Cerebellar nuclear complex (tissue), 1 donor: ENCODE measurements at regions not wholly inside any gene's neighbourhood (a gene's known extent, or its start where the extent isn't known, plus 50 kb on each side); places are given as distances from the start of the nearest gene placed in this dataset.
"Not testable (repeated sequence)": the region's sequence is repeated elsewhere in the genome, so short reads cannot be mapped to it uniquely, and the experiment has no call there.

Experiments
- DNase-seq, 2 experiments: peaks; one replicate each; lab custom pipeline; 2025; lab: John Stamatoyannopoulos, UW

DNA sequence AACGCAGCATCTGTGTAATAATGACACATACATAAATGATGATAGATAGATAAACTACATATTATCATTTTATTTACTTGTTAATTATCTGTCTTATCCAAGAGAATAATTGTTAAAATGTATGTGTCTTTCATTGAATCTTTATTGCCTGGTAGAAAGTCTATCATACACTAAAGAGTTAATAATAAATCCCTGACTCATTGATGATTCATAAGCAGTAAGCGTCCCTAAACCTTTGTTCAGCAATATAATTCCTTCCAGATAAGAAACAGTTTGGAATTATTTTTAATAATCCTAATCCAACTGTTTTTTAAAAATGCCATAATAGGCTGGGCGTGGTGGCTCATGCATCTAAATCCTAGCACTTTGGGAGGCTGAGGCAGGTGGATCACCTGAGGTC is 655.6 kb upstream of the CNTN5 start:
- DNase-seq = no peak

DNA sequence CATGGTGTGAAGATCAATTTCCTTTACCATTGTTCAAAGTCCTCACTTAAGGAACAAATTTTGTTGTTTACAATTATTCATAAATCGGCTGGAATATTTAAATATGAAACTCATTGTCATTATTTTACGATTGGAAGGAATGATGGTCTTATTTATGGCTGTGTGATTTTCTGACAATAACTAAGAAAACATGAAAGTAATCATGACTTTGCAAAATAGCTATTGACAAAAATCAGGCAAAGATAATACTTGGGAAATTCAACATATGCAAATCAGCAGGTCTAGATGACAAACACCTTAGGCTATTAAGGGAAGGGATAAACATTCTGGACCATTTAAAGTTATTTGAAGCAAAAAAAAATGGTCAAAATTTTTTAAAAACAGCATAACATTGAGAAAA is 654.8 kb upstream of the CNTN5 start:
- no peak for DNase-seq

DNA sequence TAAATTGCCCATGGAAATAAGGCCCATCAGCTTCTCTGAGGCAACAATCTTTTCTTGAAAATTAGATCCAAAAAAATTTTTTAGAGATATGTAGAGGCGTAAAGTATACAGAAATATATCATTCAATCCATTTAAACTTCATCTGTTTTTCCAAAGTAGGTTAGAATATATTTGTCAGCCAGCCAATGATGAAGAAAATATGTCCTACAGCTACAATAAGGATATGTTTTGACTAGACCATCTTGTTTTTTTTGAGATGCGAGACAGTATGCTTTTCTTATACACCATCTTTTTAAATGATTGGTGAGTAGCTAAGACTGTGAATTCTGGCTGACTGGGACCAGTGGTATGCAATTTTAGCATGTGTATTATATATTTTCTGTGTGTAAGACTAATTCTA is 630.4 kb upstream of the CNTN5 start:
- no peak for DNase-seq

DNA sequence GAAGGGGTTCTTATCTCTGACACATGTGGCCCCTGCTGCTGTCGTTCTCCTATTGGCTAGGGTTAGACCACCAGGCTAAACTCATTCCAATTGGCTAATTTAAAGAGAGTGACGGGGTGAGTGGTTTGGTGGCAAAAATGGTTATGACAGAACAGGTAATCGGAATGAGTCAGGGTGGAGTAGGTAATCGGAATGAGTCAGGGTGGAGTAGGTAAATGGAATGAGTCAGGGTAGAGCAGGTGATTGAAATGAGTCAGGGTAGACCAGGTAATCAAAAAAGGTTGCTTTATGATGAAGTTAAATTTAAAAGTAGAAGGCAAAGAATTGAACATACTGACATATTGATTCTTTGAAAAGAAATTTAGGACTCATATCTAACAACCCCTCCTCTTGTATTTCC is 626.2 kb upstream of the CNTN5 start:
- DNase-seq = not testable (repeated sequence)

DNA sequence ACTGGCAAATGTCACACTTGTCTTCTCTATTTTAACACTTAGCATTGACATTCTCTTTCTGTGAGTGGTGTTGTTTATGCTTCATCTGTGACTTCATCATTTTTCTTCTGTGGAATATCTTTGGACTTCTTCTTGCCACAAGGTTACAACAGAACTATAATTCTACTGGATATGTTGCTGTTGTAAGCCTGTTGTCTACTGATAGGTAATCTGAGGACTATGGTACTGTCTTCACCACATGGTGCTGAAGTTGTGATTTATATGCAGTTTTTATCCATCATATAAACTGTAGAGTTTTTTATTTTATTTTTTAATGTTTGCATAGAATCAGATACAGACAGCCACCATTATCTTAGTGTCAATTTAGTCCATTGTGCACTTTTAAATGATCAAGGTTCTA is 622.2 kb upstream of the CNTN5 start:
- no peak for DNase-seq

DNA sequence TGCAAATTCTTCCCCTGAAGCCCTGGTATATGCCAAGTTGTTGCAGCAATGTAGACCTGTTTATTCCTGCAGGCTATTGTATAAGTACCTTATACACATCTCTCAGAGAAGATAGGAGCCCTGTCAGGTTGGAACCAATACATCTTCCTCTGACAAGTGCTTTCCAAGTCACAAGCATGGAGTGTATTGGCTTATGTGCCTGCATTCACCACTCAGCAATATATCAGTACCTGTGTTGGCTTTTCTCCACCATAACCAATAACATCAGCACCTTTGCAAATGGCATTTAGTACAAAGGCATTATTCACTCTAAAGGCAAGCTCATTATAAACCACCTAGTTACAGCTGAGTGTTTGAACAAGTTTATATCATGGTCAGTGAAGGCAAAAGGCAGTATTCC is 611.7 kb upstream of the CNTN5 start:
- DNase-seq = no peak

DNA sequence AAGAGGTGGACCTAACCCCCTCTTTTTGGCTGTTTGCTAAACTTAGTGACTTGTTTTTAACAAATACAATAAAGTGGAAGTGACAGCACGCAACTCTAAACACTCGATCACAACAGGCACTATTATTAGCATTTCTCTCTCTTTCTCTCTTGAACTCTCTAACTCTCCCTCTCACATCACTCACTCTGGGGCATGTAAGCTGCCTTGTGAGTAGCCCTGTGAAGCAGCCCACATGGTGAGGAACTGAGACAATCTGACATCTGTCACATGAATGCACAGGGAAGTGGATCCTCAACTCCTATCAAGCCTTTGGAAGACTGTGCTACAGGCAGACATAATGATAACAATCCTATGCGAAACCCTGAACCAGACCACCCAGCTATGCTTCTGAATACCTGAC is 609.0 kb upstream of the CNTN5 start:
- no peak for DNase-seq

DNA sequence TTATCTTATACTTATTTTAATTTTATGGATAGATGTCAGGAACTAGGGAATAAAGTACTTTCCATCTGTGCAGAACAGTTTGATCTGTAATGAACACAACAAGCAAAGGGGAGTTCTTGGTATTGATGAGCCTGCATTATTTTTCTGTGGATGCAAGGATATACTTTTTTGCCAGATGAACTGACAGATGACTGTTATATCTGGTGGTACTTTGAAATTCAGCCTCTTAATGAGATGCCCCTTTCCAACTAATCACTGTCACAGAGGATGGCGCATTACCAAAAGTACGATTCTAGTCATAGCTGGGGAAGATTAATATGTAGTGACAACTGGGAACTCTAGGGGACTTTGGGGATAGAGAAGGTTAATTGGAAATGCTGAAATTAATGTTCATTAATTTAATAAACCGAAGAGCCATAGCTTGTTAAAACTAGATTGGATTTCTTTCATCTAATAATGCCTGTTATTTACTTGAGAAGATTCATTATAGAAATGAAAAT is 603.4 kb upstream of the CNTN5 start:
- no peak for DNase-seq

DNA sequence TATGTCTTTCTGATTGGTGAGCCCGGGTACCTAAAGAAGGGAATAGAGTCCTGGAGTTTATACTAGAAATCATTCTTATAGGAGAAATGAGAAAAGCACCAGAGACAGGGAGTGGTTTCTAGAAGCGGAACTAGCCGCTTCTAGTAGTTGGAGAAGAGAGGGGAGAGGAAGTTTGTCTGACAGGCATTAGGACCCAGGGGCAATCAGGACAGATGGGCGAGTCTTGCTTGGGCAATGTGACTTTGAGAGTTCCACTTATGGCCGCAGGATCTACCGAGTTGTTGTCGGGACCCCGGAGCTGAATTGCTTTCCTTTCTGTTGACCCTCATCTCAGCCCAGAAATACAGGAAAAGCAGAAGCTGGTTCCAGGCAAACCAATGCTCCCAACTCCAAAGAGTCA is 596.8 kb upstream of the CNTN5 start:
- DNase-seq = no peak

DNA sequence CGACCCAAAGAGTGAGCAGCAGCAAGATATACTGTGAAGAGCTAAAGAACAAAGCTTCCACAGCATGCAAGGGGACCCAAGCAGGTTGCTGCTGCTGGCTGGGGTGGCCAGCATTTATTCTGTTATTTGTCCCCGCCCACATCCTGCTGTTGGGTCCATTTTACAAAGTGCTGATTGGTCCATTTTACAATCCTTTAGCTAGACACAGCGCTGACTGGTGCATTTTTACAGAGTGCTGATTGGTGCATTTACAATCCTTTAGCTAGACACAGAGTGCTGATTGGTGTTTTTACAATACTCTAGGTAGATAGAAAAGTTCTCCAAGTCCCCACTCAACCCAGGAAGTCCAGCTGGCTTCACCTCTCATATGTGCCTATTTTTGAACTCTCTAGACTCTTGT is 596.0 kb upstream of the CNTN5 start:
- DNase-seq = not testable (repeated sequence)

DNA sequence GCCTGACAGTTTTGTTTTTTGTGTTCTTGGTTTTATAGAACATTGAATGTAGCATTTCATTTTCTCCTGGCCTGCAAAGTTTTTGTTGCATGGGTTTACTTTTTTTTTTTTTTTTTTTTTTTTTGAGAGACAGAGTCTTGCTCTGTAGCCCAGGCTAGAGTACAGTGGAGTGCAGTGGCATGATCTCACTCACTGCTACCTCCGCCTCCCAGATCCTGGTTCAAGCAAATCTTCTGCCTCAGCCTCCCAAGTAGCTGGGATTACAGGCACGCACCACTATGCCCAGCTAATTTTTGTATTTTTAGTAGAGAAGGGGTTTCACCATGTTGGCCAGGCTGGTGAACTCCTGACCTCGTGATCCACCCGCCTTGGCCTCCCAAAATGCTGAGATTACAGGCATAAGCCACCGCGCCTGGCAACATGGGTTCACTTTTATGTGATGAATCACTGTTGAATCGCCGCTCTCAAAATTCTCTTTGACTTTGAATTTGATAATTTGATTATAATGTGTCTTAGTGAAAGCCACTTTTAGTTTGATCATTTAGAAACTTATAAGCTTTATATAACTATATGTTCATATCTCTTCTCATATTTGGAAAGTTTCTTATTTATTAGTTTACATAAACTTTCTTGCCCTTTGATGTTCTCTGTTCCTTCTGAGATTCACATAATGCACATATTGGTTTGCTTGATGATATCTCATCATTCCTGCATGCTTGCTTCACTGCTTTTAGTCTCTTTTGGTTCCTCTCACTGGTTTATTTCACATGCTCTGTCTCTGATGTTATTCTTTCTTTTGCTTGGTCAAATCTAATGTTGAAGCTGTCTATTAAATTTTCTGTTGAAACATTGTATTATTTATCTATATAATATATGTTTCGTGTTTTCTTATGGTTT is 589.0 kb upstream of the CNTN5 start:
- DNase-seq = no peak

DNA sequence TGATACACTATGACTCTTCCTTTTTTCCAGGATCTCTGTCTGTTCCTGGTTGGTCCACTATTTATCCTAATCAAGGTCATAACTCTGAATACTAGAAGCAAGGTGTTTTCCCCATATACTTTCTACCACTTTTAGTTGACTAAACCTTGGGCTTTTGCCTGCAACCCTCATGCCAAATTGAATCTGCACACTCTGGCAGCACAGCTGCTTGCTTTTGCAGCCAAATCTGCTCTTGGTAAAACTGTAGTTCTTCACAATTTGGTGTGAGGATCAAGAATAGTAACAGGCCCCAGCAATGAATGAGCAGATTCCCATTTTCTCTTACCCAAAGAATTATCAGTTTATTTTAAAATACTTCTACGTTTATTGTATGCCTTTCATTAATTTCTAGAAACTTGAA is 586.5 kb upstream of the CNTN5 start:
- DNase-seq = no peak

DNA sequence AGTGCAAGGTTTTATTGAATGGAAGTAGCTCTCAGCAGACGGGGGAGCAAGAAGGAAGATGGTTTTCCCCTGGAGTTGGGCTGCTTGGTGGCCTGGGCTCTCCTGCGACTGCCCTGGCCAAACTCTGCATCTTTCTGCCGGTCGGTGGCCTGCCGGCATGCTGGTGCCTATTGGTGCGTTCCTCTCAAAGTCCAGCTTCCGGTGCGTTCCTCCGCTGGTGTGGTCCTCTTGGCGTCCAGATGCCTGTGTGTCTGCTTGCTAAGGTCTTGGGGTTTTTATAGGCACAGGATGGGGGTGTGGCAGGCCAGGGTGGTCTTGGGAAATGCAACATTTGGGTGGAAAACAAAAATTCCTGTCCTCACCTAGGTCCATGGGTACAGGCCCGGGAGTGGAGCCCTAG is 567.4 kb upstream of the CNTN5 start:
- no peak for DNase-seq

DNA sequence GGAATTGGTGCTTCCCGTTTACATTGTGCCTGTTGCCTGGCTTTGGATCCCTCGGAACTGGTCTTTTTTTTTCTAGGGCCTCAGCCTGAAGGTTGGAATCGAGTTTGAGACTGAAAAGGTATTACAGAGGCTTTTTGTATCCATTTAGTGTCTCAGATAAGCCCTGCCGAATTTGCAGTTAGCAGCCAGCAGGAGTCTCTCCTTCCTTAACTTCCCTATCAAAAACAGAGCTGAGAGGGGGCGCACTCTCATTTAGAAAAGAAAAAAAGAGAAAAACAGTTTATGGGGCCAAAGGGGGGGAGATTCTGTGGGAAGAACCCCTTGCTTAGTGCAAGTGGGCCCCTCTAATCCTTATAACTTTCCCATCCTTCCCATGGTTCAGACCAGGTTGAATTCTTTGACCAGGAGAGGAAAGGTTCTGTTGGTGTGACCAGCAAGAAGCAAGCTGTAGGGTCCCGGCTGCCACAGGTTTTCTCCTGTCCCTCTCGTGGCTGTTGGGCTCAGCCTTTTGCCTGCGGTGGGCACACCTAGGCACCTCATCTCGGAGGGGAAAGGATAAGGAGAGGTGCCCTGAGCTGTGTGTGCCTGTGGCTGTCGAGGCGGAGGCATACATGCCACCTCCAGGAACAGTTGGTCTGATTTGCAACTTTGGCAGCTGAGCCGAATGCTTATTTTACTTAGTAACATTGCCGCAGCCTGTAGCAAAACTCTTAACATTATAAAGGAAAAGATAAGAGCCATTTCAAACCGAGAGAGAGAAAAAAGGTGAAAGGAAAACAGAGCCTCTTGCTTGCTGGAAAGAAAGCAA is 565.0 kb upstream of the CNTN5 start:
- no peak for DNase-seq

DNA sequence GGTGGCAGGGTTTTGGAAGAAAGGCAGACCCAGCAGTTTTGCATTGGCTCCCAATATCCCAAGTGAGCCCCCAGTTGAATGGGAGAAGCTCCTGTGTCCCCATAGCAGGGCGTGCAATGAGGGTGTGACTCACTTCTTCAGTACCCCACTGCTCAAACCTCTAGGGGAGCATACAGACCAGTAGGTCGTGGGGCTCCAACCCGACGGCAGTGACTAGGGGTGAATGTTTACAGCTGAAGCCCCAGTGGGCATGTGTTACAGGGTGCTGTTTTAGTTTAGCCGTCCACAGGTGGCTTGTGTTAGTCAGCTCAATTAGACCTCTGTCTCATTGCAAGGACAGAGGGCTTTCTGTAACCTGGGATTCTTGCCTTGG is 564.5 kb upstream of the CNTN5 start:
- DNase-seq = no peak

DNA sequence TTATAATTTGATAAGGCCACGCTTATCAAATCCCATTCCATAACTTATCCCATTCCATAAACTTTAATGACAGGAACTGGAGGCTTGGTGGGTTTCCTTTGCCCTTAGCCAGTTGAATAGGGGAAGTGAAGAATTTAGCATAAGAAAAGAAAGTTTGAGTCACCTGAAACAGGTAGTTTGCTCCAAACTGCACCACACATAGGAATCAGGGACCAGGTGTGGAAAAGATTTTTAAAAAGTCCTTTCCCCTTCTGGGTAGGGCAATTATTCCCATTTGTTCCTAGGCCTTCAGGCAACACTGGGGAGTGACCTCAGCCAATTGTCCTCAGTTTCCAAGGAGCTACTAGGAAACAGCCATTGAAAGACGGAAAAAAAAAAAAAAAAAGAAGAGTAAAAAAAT is 525.7 kb upstream of the CNTN5 start:
- no peak for DNase-seq

DNA sequence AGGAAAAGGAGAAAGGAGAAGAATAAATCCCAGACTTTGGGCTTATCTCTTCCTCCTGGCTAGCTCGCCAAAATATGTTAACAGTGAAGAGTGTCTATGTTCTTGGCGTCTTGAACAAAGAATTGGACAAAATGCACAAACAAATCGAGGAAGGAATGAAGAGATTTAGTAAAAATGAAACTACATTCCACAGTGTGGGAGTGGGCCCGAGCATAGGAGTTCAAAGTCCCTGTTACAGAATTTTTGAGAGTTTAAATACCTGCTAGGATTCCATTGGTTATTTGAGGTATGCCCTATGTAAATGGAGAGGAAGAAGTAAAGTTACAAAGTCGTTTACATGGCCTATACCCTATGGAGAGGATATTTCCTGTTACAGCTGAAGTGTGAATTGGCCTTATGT is 525.1 kb upstream of the CNTN5 start:
- DNase-seq = no peak

DNA sequence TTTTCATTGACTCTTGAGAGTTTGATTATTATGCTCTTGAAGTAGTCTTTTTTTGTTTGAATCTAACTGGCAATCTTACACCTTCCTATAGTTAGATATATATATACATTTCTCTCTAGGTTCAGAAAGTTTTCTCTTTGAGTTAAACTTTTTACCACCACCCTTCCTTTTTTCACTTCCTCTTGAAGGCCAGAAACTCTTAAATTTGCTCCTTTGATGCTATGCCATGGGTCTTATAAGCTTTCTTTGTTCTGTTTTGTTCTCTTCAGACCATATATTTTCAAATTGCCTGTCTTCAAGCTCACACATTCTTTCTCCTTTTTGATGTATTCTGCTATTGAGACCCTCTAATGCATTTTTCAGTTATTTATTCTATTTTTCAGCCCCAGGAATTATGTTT is 513.5 kb upstream of the CNTN5 start:
- no peak for DNase-seq

DNA sequence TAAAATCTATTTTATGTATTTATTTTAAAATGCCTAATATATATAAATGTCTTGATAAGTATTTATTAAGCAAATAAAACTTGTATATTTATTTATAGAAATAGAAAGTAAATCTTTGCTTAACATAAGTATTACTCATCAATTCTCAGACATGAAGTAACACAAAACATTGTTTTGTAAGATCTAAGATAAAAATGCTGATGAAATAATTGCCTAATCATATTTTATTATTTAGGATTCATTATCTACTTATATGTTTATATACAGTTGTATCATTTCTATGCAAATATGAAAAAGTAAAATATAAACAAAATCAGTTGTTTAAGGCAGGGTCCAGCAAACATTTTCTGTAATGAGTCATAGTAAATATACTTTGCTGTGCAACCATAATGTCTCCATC is 507.8 kb upstream of the CNTN5 start:
- DNase-seq = no peak

DNA sequence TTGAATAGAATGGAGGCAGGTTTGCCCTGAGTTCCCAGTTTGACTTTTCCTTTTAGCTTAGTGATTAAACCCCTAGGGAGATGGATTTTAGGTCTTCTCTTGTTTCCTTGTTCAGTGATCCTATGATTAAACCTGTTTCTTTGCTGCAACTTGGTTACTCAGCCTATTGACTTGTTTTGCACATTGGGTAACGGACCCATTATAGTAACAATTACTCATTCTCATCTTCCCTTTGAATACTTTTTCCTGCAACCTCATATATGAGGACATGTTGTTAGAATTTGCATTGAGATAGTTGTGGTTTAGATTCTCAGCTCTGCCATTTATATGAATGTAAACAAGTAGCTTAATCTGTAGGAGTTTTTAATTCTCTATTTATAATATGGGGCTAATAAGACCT is 489.2 kb upstream of the CNTN5 start:
- DNase-seq = no peak

DNA sequence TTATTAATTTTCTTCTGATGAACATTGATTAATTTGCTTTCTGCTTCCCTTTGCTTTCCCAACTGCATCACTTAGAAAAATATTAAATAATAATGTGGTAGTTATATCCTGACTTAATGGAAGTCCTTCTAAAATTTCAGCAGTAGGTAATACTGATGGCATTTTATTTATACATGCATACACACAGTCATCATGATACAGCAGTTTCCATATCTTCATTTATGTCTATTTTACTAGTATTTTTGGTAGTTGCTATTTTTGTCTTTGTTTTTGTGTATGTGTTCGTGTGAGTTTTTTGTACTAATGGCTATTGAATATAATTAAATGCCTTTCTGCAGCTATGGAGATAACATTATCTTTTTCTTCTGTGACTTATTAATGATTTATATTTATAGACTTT is 484.7 kb upstream of the CNTN5 start:
- no peak for DNase-seq

DNA sequence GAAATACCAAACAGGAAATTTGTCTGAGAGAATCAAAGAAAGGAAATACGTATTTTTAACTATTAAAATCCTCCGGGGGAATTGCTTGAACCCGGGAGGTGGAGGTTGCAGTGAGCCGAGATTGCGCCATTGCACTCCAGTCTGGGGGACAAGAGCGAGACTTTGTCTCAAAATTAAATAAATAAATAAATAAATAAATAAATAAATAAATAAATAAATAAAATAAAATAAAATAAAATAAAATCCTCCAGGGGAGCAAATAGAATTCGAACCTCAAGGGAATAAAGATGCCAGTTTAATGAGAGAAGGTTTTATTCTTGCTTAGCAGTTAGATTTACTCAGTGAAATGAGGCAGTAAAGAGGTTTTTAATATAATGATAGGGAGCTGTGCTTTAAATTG is 482.4 kb upstream of the CNTN5 start:
- not testable (repeated sequence) for DNase-seq

DNA sequence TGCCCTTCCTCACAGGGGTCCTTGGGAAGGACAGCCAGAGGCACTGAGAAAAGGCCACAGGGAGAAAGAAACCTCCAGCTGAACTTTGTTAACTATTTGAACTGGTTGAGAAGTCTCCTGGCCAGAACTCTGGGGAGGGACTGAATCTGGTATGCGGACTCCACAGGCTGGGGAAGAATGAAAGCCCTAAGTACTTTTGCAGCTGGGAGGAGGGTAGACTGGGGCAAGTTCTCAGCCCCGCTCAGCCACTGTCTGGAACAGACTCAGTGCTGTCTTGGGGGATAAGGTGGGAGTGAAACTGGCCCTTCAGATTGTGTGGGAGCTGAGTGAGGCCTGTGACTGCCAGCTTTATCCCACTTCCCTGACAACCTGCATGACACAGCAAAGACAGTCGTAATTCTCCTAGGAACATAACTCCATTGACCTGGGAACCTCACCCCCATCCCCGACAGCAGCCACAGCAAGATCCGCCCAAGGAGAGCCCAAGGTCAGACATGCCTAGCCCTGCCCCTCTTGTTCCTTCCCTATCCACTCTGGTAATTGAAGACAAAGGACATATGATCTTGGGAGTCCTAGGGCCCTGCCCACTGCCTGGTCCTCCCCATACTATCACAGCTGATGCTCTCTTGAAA is 475.1 kb upstream of the CNTN5 start:
- no peak for DNase-seq
